Cardiac fibroblast (primary cell): ENCODE measurements at regions not wholly inside any gene's neighbourhood (a gene's known extent, or its start where the extent isn't known, plus 50 kb on each side); places are given as distances from the start of the nearest gene placed in this dataset.
A peak's percentile ranks its signal among the peaks of the same experiment; 100 is the strongest.

Experiments used
- DNase-seq, 2 donors: peaks; one replicate each; pipeline versions ENCODE4 v3.0.0 to v3.0.0-alpha.2; 2010; ENCODE audit warnings: low read depth in 2 of 2
- H3K4me3 ChIP-seq, 2 donors: replicated peaks in 1 of 2; 1 replicate in 1 of 2; 2 replicates in 1 of 2; pipeline ENCODE4 v1.5.1; 2011; ENCODE audit warnings: low read depth in 2 of 2, low read length in 2 of 2, mild to moderate bottlenecking in 2 of 2, moderate library complexity in 1 of 2
- TF ChIP-seq, protein P1 (sequence below): IDR thresholded peaks from one replicate; pipeline ENCODE4 v1.5.1; 2011; ENCODE audit warnings: low read depth, mild to moderate bottlenecking, low read length, inconsistent platforms

- no peak overlapping the region for H3K4me3 ChIP-seq
- no peak for DNase-seq
- TF ChIP-seq, protein P1, sequence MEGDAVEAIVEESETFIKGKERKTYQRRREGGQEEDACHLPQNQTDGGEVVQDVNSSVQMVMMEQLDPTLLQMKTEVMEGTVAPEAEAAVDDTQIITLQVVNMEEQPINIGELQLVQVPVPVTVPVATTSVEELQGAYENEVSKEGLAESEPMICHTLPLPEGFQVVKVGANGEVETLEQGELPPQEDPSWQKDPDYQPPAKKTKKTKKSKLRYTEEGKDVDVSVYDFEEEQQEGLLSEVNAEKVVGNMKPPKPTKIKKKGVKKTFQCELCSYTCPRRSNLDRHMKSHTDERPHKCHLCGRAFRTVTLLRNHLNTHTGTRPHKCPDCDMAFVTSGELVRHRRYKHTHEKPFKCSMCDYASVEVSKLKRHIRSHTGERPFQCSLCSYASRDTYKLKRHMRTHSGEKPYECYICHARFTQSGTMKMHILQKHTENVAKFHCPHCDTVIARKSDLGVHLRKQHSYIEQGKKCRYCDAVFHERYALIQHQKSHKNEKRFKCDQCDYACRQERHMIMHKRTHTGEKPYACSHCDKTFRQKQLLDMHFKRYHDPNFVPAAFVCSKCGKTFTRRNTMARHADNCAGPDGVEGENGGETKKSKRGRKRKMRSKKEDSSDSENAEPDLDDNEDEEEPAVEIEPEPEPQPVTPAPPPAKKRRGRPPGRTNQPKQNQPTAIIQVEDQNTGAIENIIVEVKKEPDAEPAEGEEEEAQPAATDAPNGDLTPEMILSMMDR, result no peak
These were observed 450.4 kb upstream of the TCF4 start for GRCh38 chr18:56038171-56039030.

DNA sequence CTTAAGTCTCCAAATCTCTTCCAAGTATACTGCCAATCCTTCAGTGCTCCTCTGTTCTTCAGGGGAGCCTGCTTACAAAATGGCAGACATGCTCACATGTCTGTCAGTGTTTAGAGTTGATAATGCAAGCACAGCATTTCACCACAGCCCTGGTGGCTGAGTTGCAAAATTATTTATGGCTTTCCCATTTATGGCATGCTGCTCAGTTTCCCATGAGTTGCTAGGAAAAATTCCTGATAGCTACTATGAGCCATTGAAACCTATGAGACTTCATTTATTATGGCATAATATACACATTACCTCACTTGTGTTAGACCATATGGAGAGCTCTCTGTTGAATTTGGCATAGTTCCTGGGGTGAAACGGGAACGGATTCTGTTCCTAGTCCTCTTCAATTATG is 448.7 kb upstream of the TCF4 start:
- TF ChIP-seq, protein P1, result no peak
- peak; percentile 8 to 27 for DNase-seq
- no peak overlapping the region for H3K4me3 ChIP-seq

GRCh38 chr18:56035546-56035945 is 447.6 kb upstream of the TCF4 start:
- TF ChIP-seq, protein P1, result no peak
- no peak overlapping the region for H3K4me3 ChIP-seq
- no peak for DNase-seq

- no peak overlapping the region for H3K4me3 ChIP-seq
- TF ChIP-seq, protein P1, result no peak
- DNase-seq, result no peak
These were observed 447.0 kb upstream of the TCF4 start for GRCh38 chr18:56034949-56035348.

GRCh38 chr18:56030060-56030459 is 442.1 kb upstream of the TCF4 start:
- no peak for DNase-seq
- TF ChIP-seq, protein P1, result no peak
- H3K4me3 ChIP-seq, result no peak overlapping the region

DNA sequence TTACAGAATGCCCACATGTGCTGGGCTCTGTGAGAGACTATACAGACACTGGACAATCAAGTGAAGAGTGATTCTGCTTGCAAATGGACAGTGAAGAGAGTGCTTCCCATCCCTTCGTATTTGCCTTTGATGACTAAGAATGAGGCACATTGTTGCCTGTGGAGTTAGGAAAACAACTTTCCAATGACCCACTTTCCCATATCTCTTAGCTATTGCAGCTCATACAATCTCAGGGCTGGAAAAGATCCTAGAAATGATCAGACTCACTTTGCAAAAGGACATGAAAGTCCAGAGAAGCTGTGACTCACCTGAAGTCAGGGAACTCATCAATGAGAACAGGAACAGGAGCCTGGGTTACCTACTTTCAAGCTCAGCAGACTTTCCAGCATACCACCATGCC is 440.5 kb upstream of the TCF4 start:
- no peak overlapping the region for H3K4me3 ChIP-seq
- DNase-seq, result peak in 1 of 2 donors; percentile 46
- TF ChIP-seq, protein P1, result no peak
